Fibroblast of mammary gland (primary cell): ENCODE measurements at regions not wholly inside any gene's neighbourhood (a gene's known extent, or its start where the extent isn't known, plus 50 kb on each side); places are given as distances from the start of the nearest gene placed in this dataset.

Source experiments
- DNase-seq: peaks from one replicate; pipeline ENCODE4 v3.0.0-alpha.2; 2010; ENCODE audit warnings: low read depth
- H3K4me3 ChIP-seq: 2 replicates; pipeline ENCODE4 v1.5.1; 2011; ENCODE audit warnings: low read depth, mild to moderate bottlenecking, low read length, moderate library complexity; ENCODE audit not compliant: control insufficient read depth
- CTCF ChIP-seq: conservative IDR thresholded peaks from 2 replicates; pipeline ENCODE4 v1.5.1; 2011; ENCODE audit warnings: low read depth, low read length, inconsistent platforms; ENCODE audit not compliant: control insufficient read depth, insufficient read depth

GRCh38 chr4:154076921-154077320 lies 288.0 kb upstream of the SFRP2 start:
- H3K4me3 ChIP-seq: no peak overlapping the region
- TF ChIP-seq CTCF: no peak
- peak; percentile 91 for DNase-seq

GRCh38 chr4:154073107-154073822 lies 284.4 kb upstream of the SFRP2 start:
- peak; percentile 92 for DNase-seq
- H3K4me3 ChIP-seq: no peak overlapping the region
- TF ChIP-seq CTCF: no peak

GRCh38 chr4:154067786-154068185 lies 278.9 kb upstream of the SFRP2 start:
- DNase-seq: no peak
- no peak overlapping the region for H3K4me3 ChIP-seq
- TF ChIP-seq CTCF: no peak

- H3K4me3 ChIP-seq: no peak overlapping the region
- no peak for DNase-seq
- no peak for TF ChIP-seq CTCF
Measured at GRCh38 chr4:154065368-154065767, 276.5 kb upstream of the SFRP2 start.

GRCh38 chr4:154064244-154064643 lies 275.4 kb upstream of the SFRP2 start:
- no peak overlapping the region for H3K4me3 ChIP-seq
- DNase-seq: no peak
- no peak for TF ChIP-seq CTCF

GRCh38 chr4:154049457-154050181 lies 260.7 kb upstream of the SFRP2 start:
- H3K4me3 ChIP-seq: no peak overlapping the region
- peak; percentile 17 for TF ChIP-seq CTCF
- DNase-seq: peak; percentile 82

GRCh38 chr4:154047733-154048132 lies 258.9 kb upstream of the SFRP2 start:
- H3K4me3 ChIP-seq: no peak overlapping the region
- no peak for TF ChIP-seq CTCF
- DNase-seq: no peak
